Prostate gland (tissue), 2 donors: ENCODE measurements at regions not wholly inside any gene's neighbourhood (a gene's known extent, or its start where the extent isn't known, plus 50 kb on each side); places are given as distances from the start of the nearest gene placed in this dataset.

ENCODE experiments used
- CTCF ChIP-seq, 4 experiments: fragments of 200-600 bp in 2 of 4; fragments of 450-650 bp in 2 of 4; sonication (generic) in 2 of 4; IDR thresholded peaks; 1 replicate in 3 of 4; 2 replicates in 1 of 4; pipeline ENCODE4 v1.5.1; 2016 to 2019; ENCODE audit warnings: antibody characterized with exemption in 4 of 4, mild to moderate bottlenecking in 2 of 4, moderate library complexity in 2 of 4
- POLR2AphosphoS5 ChIP-seq: sonication (generic); formaldehyde crosslinking; IDR thresholded peaks from one replicate; pipeline ENCODE4 v1.6.1; 2017; ENCODE audit warnings: antibody characterized with exemption

DNA sequence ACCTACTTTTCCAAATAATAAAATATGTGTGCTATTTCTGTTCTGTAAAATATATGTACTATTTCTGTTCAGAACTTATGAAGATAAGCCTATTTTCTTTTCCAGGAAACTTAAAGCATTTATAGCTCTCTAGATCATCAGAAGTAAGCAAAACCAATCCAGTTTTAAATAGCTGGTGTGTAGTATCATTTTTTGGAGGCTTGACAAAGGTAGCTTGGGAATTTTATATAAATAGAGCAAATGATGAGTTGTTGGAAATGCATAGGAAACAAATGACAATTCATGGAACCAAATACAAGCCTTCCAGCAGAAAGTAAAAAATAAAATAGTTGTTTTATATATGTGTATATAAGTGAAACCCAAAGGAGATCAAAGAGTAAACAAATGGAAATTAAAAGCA, 1038.1 kb upstream of the ARRDC3 start:
- no peak for TF ChIP-seq POLR2AphosphoS5
- TF ChIP-seq CTCF (IDR thresholded peaks at IDR 0.05) = no peak
